ENCODE measurements at regions not wholly inside any gene's neighbourhood (a gene's known extent, or its start where the extent isn't known, plus 50 kb on each side); places are given as distances from the start of the nearest gene placed in this dataset.

DNA sequence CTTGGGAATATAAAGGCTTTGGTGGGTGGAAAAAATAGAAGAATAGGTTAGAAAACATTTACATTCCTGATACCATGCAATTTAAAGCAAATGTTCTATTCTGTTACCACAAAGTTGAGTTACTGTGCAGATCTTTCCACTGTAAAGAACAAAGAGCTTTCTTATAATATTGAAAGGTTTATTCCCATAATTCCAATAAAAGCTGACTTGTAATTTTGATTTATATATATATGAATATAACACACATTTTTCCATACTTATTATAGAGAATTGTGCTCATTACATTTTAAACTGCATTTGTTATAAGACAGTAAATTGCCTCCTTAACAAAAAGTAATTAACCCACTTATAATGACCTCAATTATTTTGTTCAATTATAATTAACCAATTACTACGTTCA is 135.9 kb downstream of the RNASET2 start:
- Histone ChIP-seq H3K36me3 (ENCODE audit: insufficient read depth, low read length) (no peaks in the 10 kb centered on the region), H3K79me2 (ENCODE audit: insufficient read depth, low read length) (no peaks in the 10 kb centered on the region), H3K4me3 (ENCODE audit: low read depth, low read length, poor library complexity, severe bottlenecking) (no peak overlapping the region), H2AFZ (ENCODE audit: low read length) (no peak overlapping the region), H3K9ac (ENCODE audit: low read length) (no peak overlapping the region), H3K27ac (ENCODE audit: low read depth, low read length, poor library complexity, severe bottlenecking) (no peak overlapping the region), H3K4me2 (ENCODE audit: low read length) (no peak overlapping the region), H3K27me3 (ENCODE audit: insufficient read depth, low read length) (no peaks in the 10 kb centered on the region; the same call in 1 of the 2 replicates), H3F3A (ENCODE audit: insufficient read depth, low read length) (no peaks in the 10 kb centered on the region), H4K20me1 (ENCODE audit: insufficient read depth, low read length) (no peaks in the 10 kb centered on the region), H3K9me3 (ENCODE audit: low read length) (no peaks in the 10 kb centered on the region), H3K9me2 (ENCODE audit: low read depth, low read length) (no peaks in the 10 kb centered on the region), H3K4me1 (ENCODE audit: insufficient read depth, low read length, severe bottlenecking) (no peaks in the 10 kb centered on the region)
- no peak for TF ChIP-seq EZH2 (IDR thresholded peaks at IDR 0.05; ENCODE audit: borderline replicate concordance, low read length)
- TF ChIP-seq, protein P1, sequence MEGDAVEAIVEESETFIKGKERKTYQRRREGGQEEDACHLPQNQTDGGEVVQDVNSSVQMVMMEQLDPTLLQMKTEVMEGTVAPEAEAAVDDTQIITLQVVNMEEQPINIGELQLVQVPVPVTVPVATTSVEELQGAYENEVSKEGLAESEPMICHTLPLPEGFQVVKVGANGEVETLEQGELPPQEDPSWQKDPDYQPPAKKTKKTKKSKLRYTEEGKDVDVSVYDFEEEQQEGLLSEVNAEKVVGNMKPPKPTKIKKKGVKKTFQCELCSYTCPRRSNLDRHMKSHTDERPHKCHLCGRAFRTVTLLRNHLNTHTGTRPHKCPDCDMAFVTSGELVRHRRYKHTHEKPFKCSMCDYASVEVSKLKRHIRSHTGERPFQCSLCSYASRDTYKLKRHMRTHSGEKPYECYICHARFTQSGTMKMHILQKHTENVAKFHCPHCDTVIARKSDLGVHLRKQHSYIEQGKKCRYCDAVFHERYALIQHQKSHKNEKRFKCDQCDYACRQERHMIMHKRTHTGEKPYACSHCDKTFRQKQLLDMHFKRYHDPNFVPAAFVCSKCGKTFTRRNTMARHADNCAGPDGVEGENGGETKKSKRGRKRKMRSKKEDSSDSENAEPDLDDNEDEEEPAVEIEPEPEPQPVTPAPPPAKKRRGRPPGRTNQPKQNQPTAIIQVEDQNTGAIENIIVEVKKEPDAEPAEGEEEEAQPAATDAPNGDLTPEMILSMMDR (IDR thresholded peaks at IDR 0.05; ENCODE audit: low read length): no peak

DNA sequence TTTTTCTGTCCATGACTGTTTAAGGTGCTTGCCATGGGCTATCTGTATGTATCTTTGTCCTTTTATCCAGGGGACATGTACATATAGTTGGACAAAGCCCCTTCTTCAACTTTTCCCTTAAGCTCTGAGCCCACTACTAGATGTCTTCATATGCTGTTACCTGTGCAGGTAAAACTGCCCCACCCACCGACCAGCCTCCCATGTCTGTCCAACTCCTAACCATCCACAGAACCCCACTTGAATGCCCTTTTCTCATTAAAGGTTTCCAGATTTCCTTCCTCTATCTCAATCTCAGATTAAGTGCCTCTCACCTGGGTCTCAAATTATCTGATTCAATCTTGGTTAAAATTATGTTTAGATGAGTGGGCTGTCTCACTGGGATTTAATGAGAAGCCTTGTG is 136.3 kb downstream of the RNASET2 start:
- Histone ChIP-seq H3K27me3 (ENCODE audit: insufficient read depth, low read length) (no peaks in the 10 kb centered on the region; the same call in 1 of the 2 replicates), H3K9me3 (ENCODE audit: low read length) (no peaks in the 10 kb centered on the region), H3K4me1 (ENCODE audit: insufficient read depth, low read length, severe bottlenecking) (no peaks in the 10 kb centered on the region), H3K36me3 (ENCODE audit: insufficient read depth, low read length) (no peaks in the 10 kb centered on the region), H3K27ac (ENCODE audit: low read depth, low read length, poor library complexity, severe bottlenecking) (no peak overlapping the region), H3K9ac (ENCODE audit: low read length) (no peak overlapping the region), H3K9me2 (ENCODE audit: low read depth, low read length) (no peaks in the 10 kb centered on the region), H3K4me2 (ENCODE audit: low read length) (no peak overlapping the region), H3K79me2 (ENCODE audit: insufficient read depth, low read length) (no peaks in the 10 kb centered on the region), H3K4me3 (ENCODE audit: low read depth, low read length, poor library complexity, severe bottlenecking) (no peak overlapping the region), H3F3A (ENCODE audit: insufficient read depth, low read length) (no peaks in the 10 kb centered on the region), H4K20me1 (ENCODE audit: insufficient read depth, low read length) (no peaks in the 10 kb centered on the region), H2AFZ (ENCODE audit: low read length) (no peak overlapping the region)
- TF ChIP-seq EZH2 (IDR thresholded peaks at IDR 0.05; ENCODE audit: borderline replicate concordance, low read length): no peak
- TF ChIP-seq, protein P1 (IDR thresholded peaks at IDR 0.05; ENCODE audit: low read length): no peak

DNA sequence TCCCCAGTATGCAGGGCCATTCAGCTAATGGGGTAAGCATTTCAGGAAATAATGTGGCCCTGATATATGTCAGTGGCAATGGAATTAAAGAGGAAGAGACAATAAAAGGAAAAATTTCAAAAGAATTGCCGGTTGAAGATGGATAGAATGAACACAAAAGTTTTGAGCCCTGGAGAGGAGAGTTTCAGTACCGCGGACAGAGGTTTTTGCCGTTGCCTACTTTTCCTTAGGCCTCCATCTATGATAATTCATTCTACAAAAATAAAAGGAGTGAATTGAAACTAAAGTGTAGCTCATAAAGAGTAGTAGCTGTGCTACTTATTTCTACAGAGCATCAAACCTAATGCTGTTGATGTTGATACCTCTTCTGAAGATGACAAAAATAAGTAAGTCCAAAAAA is 140.7 kb downstream of the RNASET2 start:
- Histone ChIP-seq H3K27me3 (ENCODE audit: insufficient read depth, low read length) (no peaks in the 10 kb centered on the region; the same call in 1 of the 2 replicates), H2AFZ (ENCODE audit: low read length) (no peak overlapping the region), H3K4me1 (ENCODE audit: insufficient read depth, low read length, severe bottlenecking) (no peaks in the 10 kb centered on the region), H3K27ac (ENCODE audit: low read depth, low read length, poor library complexity, severe bottlenecking) (no peak overlapping the region), H3K9me2 (ENCODE audit: low read depth, low read length) (no peaks in the 10 kb centered on the region), H3K36me3 (ENCODE audit: insufficient read depth, low read length) (no peaks in the 10 kb centered on the region), H3K4me3 (ENCODE audit: low read depth, low read length, poor library complexity, severe bottlenecking) (no peak overlapping the region), H3K9ac (ENCODE audit: low read length) (no peak overlapping the region), H3F3A (ENCODE audit: insufficient read depth, low read length) (no peaks in the 10 kb centered on the region), H3K79me2 (ENCODE audit: insufficient read depth, low read length) (no peaks in the 10 kb centered on the region), H3K4me2 (ENCODE audit: low read length) (no peak overlapping the region), H4K20me1 (ENCODE audit: insufficient read depth, low read length) (no peaks in the 10 kb centered on the region), H3K9me3 (ENCODE audit: low read length) (no peaks in the 10 kb centered on the region)
- TF ChIP-seq, protein P1 (IDR thresholded peaks at IDR 0.05; ENCODE audit: low read length): no peak
- no peak for TF ChIP-seq EZH2 (IDR thresholded peaks at IDR 0.05; ENCODE audit: borderline replicate concordance, low read length)

Data from OCI-LY1 (cell line).